Fibroblast of mammary gland (primary cell): ENCODE measurements at regions not wholly inside any gene's neighbourhood (a gene's known extent, or its start where the extent isn't known, plus 50 kb on each side); places are given as distances from the start of the nearest gene placed in this dataset.

ENCODE experiments used
- DNase-seq: peaks from one replicate; pipeline ENCODE4 v3.0.0-alpha.2; 2010; ENCODE audit warnings: low read depth
- H3K4me3 ChIP-seq: 2 replicates; pipeline ENCODE4 v1.5.1; 2011; ENCODE audit warnings: low read depth, mild to moderate bottlenecking, low read length, moderate library complexity; ENCODE audit not compliant: control insufficient read depth
- CTCF ChIP-seq: conservative IDR thresholded peaks from 2 replicates; pipeline ENCODE4 v1.5.1; 2011; ENCODE audit warnings: low read depth, low read length, inconsistent platforms; ENCODE audit not compliant: control insufficient read depth, insufficient read depth

GRCh38 chr2:238973038-238973739 lies 125.3 kb downstream of the TWIST2 start:
- TF ChIP-seq CTCF = no peak
- no peak overlapping the region for H3K4me3 ChIP-seq
- peak; percentile 69 for DNase-seq

- TF ChIP-seq CTCF = no peak
- DNase-seq = peak; percentile 80
- no peak overlapping the region for H3K4me3 ChIP-seq
Measured at GRCh38 chr2:238974081-238974480, 126.2 kb downstream of the TWIST2 start.

- DNase-seq = peak; percentile 97
- no peak overlapping the region for H3K4me3 ChIP-seq
- TF ChIP-seq CTCF = peak; percentile 62
Measured at GRCh38 chr2:238974501-238975166, 126.7 kb downstream of the TWIST2 start.

- no peak overlapping the region for H3K4me3 ChIP-seq
- DNase-seq = no peak
- no peak for TF ChIP-seq CTCF
Measured at GRCh38 chr2:238975408-238975807, 127.5 kb downstream of the TWIST2 start.

GRCh38 chr2:238978497-238978896 lies 130.6 kb downstream of the TWIST2 start:
- no peak for DNase-seq
- TF ChIP-seq CTCF = no peak
- no peak overlapping the region for H3K4me3 ChIP-seq

- TF ChIP-seq CTCF = no peak
- peak; percentile 54 for DNase-seq
- no peak overlapping the region for H3K4me3 ChIP-seq
Measured at GRCh38 chr2:238979636-238980035, 131.8 kb downstream of the TWIST2 start.
